SIG-M5 treated with dmso at 0.1 percent for 504 hours (cell line): ENCODE measurements at regions not wholly inside any gene's neighbourhood (a gene's known extent, or its start where the extent isn't known, plus 50 kb on each side); places are given as distances from the start of the nearest gene placed in this dataset.

Experiments
- DNase-seq: peaks from one replicate; lab custom pipeline; 2025; ENCODE audit not compliant: unreplicated experiment; lab: John Stamatoyannopoulos, UW

DNA sequence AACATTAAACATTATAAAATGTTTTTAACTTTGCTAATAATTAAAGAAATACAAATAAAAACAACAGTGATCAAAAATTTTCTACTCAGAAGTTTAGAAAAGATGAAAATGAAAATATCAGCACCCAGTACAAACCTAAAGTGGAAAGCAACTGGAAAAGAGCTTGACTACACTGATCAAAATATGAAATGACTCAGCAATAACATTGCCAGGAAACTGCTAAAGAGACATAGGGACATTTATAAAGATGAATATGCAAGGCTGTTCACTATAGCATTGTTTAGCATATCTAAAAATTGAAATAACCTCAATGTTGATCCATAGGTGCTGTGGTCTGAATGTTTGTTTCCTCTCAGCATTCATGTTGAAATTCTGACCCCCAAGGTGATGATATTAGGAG lies 88.5 kb upstream of the NOCT start:
- DNase-seq, result no peak

DNA sequence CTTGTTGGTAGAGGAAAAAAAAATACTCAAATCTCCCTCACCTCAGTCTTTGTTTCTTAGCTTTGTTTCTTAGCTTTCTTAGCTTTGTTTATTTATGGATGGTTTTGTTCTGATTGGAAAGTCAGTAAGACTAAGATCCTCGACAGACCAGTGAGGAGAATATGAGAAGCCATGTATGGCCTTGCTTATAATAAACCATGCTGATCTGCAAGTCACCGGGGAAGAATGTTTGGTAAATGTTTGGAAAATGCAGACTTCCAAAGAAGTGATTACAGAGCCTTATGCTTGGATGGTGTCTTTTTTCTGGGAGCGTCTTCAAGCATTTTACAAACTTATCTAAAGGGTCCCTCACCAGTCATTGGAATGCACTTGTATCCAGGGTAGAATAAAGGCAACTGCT lies 90.1 kb upstream of the NOCT start:
- DNase-seq, result no peak

DNA sequence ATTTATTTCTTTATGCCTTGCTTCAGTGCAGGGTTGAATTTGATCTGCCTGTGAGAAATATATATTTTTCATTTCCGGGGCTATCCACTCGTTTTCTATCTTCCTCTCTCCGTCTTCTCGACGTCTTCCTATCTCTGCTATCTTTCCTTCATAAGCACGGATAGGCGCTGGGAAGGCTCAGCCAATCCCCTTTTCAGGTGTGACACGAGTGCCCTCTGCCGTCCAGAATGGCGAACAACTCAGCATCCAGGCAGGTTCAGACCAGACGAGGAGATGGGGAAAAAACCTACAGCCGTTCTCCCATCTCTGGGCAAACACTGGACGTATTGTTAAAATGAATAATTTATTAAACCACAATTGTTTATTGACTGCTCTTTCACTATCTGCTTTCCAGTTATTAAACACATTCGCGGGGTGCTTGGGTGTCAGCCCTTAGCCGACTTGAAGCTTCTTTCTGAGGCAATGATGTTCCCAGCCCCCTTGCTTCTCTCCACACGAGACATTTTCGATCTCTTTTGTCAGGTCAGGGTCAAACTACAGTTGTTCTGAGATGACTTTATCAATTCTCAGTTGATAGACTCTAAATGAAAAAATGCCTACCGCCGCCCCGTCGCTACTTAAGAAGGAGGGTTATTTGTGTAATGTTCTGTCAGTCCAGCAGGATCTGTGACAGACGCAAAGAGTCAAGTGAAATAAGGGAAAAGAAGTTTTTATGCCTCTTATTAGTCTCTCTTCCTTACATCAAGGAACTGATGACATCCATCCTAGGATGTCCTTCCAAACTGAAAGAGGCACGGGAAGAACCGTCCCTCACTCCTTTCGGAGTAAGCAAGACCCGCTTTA lies 96.3 kb upstream of the NOCT start:
- DNase-seq, result peak; percentile 71

DNA sequence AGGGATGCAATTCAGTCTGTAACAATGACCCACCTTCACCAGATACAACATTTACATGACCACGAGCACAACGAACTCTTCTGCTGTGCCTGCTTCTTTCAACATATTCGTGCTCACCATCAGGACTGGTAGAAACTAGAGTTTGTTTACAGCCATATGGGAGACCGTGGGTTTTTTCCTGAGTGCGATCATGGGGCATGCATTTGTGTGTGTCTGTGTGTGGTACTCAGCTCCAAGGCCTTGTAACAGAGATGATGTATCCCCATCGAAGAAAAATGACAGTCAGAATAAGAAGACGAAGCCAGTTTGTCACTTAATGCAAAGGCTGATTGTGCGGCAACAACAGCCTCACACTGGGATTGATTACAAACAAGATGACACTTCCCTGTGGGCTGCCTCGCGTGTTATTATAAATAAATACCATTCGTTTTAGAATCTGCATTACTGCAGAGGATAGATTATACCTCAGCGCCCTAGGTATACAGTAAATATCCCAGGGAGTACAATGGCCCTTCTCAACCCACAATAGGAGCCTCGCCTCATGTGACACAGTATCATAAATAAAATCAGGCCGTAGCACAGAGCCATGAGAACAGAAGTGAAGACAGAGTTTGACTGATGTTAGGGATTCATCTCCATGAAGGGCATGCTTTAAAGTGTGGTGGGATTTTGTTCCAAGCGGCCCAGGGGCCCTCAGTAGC lies 97.3 kb upstream of the NOCT start:
- no peak for DNase-seq

DNA sequence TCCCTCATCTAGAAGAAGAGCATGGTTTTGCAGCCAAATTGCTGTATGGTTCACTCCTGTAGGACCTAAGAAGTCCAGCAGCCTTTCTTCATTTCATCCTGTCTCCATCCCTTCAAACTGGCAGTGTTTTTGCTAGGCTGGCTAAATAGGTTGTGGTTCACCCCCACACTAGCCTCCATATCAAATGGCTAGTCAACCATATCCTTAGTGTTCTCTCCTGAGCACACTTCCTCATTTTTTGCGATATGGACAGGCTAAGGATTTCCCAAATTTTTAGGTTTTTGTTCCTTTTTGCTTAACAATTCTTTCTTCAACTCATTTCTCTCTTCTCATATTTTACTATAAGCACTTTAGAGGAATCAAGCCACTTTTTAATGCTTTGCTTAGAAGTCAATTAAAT lies 98.8 kb upstream of the NOCT start:
- no peak for DNase-seq

DNA sequence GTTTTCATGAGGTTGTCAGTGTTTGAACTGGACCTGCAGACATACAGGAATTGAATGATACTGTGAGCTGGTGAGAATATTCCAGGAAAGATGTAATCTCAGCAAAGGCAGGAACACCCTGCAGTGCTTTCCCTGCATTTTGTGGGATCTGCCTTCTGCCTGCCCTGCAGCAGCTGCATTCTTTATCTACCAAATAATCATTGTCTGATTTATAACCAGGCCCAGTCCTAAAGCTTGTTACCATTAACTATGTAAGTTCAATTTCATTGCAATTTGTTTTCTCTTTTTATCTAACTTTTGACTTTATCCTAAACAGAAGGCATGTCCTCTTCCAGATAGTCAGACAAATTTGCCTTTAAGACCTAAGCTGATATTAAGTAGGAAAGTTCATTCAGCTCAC lies 99.8 kb upstream of the NOCT start:
- no peak for DNase-seq

DNA sequence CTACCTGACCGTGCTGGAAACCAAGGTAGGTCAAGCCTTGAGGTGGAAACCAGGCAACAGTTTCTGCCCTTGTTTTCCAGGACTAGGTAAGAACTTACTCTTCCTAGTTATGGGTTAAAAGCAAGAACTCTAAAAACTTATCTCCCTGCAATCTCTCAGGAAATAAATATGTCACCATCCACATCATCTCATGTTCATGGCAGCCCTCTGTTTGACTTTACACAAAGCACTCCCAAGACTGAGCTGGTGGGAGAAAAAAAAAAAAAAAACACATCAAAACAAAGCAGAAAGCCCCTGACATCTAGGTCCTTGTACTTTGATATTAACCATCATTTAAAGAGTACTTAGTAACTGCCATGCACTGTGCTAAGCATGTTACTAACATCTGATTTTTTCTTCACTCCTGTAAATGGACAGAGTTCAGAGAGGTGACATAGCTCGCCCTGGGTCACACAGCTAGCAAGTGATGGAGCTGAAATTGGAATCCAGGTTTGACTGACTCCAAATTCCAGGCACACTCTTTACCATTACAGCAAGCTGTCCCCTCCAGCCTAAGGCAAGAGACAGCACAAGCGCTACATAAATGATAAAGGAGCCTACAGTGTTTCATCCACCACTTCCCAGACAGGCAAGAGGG lies 102.8 kb upstream of the NOCT start:
- no peak for DNase-seq

DNA sequence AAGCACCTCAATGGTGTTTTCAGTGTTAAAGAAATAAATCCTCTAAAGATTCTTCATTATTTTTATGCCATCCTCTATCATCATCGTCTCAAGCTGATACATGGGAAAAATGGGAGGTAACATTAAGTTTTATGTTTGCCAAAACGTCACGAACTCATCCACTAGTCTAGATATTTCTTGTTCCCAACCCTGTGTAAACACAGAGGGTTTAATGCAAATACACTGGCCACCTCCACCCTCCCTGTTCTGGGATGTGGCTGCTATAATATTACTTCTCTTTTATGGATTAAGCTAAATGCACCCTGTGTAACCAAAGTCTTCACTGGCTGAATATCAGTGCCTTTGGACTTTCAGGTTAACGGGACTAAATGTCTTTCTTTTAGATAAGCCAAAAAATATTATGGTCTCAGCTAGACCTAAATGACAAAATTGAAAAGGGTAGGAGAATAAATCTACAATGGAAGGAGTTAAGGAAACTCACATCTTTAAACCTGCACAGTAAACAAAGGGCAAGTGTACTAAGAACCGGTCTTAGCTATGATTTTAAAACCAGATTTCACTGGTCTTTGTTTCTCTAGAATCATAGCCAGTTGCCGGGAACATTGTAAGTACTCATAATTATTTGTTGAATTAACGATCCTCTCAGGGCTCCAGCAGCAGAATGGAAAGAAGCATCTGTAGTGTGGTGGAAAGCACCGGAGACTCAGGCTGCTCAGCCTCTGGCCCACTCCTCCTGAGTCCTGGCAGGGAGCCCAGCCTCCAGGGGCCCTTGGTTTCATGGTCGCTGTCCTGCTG lies 103.5 kb upstream of the NOCT start:
- no peak for DNase-seq

DNA sequence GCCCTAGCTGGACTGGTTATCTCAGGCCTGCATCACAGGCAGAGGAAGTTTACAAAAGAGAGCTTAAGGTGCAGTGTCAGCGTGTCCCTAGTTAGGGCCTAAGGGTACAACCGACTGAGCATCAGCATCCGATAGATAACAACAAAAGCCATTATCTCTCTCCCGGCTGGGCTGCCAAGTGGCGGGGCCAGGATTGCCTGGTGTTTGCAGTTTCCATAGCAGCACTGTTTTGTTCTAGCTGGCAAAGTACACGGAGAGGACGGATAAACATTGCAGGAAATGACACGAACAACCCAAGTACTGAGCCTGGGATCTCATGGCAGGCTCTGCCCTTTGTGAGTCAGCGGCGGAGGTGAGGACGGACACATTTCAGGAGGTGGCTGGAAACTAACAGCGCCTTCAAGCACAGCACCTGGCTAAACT lies 104.7 kb upstream of the NOCT start:
- peak; percentile 57 for DNase-seq

DNA sequence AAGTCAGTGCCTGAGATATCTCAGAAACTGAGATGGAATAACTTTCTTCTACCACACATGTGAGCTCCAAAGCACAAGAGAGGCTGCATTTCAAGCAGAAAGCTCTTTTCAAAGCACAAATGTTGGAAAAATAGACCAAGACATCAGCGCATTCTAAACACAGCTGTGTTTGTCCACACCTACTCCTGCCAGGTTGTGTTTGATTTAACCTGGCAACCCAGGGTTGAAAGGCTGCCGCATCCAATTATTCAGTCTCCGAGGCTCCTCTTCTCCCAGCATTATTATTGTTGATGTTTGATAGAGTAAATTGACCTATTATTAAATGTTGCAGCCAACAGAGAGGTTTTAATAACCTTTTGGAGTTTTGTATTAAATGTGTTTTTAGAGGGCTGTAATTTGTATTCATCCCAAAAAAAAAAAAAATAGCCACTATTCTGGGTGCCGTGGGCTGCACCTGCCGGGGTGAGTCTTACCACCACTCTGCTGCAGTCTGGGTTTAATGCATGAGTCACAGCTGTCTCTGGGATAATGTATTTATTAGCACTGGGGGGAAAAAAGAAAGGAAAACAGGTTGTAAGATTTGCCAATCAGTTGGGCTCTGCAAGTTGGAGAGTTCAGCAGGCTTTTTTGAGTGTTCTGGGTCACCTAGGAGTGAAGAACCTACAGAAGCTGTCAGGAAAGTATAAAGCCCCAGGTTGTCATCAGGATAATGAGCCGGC lies 105.2 kb upstream of the NOCT start:
- DNase-seq, result peak; percentile 50

DNA sequence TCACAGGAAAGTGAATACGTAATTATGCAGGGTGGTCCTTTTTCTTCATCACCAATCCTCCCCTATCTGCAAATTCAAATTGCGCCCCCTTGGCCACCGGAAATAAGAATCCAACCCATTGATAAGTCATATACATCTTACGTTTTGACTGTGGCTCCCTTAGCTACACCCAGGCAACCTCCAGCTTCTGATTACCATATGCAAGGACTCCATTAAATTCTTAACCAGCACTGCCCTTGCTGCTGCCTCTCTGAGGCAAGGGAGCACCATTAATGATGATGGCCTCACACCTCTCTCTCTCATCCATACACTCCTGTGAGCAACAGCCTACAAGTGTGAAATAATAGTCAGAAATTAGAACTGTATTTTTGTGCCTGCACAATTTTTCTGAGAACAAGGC lies 106.0 kb upstream of the NOCT start:
- DNase-seq, result no peak

DNA sequence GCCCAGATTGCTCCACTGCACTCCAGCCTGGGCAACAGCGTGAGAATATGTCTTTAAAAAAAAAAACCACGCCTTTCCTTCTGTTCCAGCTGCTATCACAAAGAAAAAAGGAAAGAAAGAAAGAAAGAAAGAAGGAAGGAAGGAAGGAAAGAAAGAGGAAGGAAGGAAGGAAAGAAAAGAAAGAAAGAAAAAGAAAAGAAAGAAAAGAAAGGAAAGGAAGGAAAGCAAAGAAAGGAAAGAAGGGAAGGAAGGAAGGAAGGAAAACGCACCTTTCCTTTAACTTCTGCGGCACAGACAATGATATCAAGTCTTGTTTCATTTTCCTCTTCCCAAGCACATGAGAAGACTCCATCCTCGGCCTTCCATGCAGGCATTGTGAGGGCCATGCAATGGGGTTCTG lies 107.4 kb upstream of the NOCT start:
- DNase-seq, result no peak

DNA sequence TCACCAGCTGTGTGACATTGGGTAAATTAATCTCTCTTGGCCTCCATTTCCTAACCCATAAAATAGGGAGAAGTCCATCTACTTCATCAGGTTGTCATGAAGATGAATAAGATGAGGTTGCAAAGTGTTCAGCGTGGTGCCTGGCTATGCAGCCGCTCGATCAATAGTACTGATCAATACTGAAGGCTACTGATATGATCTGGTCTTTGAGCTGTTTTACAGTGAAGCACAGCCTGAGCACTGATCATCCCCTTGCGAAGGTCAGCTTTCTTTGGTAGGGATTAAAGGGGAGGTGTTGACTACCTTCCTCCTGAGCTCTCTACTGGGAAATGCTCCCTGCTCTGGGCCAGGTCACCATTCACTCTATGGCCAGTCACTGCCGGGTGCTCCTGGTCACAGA lies 108.4 kb upstream of the NOCT start:
- no peak for DNase-seq

DNA sequence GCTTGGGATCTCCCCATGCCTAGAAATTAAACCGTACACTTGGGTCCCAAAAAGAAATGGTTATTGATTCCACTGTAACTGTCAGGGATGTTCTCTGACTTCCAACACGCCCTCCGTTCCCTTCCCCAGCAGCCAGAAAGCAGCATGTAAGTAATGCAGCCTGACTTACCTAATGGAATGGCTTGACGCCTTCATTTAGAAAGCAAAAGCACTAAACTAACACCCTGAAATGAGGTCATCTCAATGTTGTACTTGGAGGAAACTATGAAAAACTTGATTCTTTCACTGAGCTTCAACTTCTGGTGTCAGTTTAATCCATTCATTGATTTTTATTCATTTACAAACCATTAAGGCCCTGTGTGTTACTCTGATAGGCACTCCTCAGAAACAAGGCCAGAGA lies 110.8 kb upstream of the NOCT start:
- DNase-seq, result no peak

DNA sequence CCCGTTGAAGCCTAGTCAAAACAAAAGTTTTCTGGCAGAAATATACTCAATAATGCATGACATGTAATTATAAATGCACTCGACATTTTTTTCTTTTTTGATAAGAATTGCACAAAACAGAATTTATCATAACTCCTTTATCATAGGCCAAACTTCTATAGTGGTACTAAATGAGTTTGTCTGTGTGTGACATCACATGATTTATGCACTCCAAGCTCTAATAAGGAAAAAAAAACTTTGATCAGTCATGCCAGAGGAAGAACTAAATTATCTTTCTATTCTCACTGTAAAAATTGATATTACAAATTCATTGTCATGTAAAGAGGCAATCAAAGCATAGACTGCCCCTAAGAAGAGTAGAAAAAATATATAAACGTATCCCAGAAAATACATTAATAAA lies 112.4 kb upstream of the NOCT start:
- no peak for DNase-seq

DNA sequence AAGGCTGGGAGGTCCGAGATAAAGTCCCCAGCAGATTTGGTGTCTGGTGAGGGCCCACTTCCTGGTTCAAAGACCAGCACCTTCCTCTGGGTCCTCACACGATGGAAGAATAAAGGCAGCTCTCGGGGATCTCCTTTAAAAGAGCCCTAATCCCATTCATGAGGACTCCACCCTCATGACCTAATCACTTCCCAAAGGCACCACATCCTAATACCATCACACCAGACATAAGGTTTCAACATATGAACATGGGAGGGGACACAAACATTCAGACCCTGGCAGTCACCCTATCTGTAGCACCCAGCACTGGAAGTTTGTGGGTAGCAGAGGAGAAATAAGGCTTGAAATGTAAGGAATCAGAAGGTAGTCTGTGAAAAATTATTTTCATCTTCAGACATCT lies 112.9 kb upstream of the NOCT start:
- DNase-seq, result no peak

DNA sequence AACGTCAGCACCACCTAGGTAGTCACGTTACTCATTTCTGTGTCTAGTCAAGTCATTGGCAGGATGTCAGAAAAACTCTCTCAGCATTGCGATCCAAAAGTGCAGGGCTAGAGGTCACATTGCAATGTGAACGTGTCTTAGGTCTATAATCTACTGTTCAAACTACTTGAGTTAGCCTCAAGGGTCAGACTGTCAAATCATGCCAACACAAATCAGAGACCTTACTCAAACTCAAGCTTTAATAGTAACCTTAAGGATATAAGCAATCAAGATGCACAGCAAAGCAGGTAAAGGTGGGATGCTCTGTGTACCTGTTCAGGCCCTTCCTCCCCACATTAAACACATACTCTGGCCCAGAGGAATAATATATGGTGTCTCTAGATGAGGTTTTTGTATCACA lies 114.4 kb upstream of the NOCT start:
- DNase-seq, result no peak

DNA sequence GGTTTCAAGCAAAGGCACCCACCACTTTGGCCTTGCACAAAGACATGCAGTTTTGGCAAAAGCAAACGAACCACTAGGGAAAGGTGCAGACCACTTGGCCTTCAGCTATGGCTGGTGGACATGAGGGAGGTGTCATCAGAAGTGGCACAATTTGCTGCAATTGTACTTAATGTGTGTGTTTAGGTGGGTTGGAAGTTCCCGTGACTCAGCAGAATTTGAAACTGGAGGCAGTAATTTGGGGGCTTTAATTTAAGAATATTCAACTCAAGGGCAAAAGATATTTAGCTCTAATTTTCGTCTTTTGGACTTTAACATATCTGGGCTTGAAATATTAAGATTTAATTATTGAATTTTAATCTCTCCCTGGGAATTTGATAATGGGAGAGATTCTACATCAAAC lies 115.6 kb upstream of the NOCT start:
- no peak for DNase-seq

DNA sequence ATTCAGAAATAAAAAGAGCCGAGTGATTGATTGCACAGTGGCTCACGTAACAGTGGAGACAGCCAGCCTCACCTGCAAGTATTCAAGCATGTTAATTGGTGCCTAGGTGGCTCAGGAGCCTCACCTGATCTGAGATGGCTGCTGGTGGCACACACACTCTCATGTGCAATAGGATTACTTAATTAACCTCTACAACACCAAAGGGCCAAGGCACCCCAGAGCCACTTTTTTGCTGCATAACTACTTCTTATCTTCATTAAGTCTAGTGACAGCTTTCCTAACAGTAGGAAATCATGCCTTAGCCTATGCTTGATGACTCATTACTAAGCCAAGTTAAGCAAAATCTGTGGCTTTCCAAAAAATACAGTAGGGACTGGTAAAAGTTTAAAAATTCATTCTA lies 117.3 kb upstream of the NOCT start:
- DNase-seq, result no peak

DNA sequence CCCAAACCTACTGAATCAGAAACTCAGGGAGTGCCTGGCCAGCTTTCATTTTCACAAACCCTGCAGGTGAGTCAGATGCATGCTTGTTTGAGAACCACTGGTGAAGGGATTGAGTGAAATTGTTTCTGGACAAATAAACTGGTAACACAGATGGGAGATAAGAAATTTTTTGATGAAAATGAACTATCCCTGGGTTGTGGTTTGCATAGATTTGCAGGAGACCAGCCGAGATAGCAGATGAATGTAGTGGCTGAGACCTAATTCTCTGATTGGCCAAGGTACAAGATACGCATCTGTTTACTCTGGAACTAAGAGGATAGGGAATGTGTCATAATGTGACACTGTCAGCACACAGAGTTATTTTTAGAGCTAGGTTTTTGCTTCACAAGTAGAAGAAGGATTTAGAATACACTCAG lies 117.8 kb upstream of the NOCT start:
- peak; percentile 38 for DNase-seq

DNA sequence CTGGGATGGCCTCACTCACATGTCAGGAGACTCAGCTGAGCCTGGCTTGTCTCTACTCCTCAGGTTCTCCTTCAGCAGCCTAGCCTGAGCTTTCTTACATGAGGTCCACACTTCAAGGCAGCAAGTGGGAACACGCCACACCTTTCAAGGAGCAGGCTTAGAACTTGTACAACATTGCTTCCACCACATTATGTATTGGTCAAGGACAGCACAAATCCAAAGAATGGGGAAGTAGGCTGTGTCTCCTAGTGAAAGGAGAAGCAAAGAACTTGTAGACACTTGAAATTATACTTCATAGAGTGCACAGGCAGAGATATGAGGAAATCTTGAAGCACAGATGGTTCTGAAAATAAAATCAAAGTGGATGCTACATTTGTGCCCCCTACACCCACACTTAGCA lies 120.9 kb upstream of the NOCT start:
- DNase-seq, result peak; percentile 67
